IMR-90 (cell line): ENCODE measurements at regions not wholly inside any gene's neighbourhood (a gene's known extent, or its start where the extent isn't known, plus 50 kb on each side); places are given as distances from the start of the nearest gene placed in this dataset.

Source experiments
- ATAC-seq: fragments of 200-7000 bp; cut with Tn5 transposase; 2 replicates; pipeline ENCODE4 v1.9.1; 2020; ENCODE audit warnings: low read depth, mild to moderate bottlenecking, moderate library complexity
- BruUV-seq: library from RNA; stranded (reverse); fragments of 400-500 nt; replicated peaks from 2 replicates; lab custom pipeline; 2021; lab: Mats Ljungman, UMichigan
- CTCF ChIA-PET: fragments of 300-600 bp; formaldehyde crosslinking; extraction: SDS; loops from one replicate; lab custom pipeline; 2021; ENCODE audit warnings: antibody characterized with exemption; lab: Yijun Ruan, JAX
- POLR2A ChIA-PET: fragments of 300-600 bp; sonication (Branson Sonifier 250); formaldehyde crosslinking; loops from one replicate; lab custom pipeline; 2022; ENCODE audit warnings: antibody characterized with exemption; ENCODE audit not compliant: unreplicated experiment; lab: Charles Lee
- DNase-seq: peaks from one replicate; pipeline ENCODE4 v3.0.0; 2013
- H2AFZ ChIP-seq: replicated peaks from 2 replicates; pipeline ENCODE3; 2013; ENCODE audit warnings: low read length, mild to moderate bottlenecking; ENCODE audit not compliant: poor library complexity
- H2AK5ac ChIP-seq: 2 replicates; pipeline ENCODE4 v1.6.1; 2013; ENCODE audit warnings: low read depth, low read length, inconsistent platforms
- H2AK9ac ChIP-seq: replicated peaks from 2 replicates; pipeline ENCODE3; 2013; ENCODE audit warnings: mild to moderate bottlenecking, low read depth, low read length, moderate library complexity; ENCODE audit not compliant: poor library complexity
- H2BK120ac ChIP-seq: 2 replicates; pipeline ENCODE4 v1.6.1; 2013; ENCODE audit warnings: low read depth, low read length, inconsistent platforms
- H2BK15ac ChIP-seq: 3 replicates; pipeline ENCODE4 v1.6.1; 2013; ENCODE audit warnings: low read depth, low read length, inconsistent platforms
- H2BK20ac ChIP-seq: 2 replicates; pipeline ENCODE4 v1.6.1; 2013; ENCODE audit warnings: low read depth, mild to moderate bottlenecking, inconsistent platforms, low read length, moderate library complexity
- H2BK5ac ChIP-seq: 2 replicates; pipeline ENCODE4 v1.6.1; 2013; ENCODE audit warnings: mild to moderate bottlenecking, low read depth, low read length, inconsistent platforms; ENCODE audit not compliant: poor library complexity, severe bottlenecking
- H3K14ac ChIP-seq: replicated peaks from 2 replicates; pipeline ENCODE4 v1.6.1; 2013; ENCODE audit warnings: low read depth, low read length, inconsistent platforms
- H3K18ac ChIP-seq: 2 replicates; pipeline ENCODE4 v1.6.1; 2013; ENCODE audit warnings: low read depth, low read length, control low read depth
- H3K23ac ChIP-seq: 2 replicates; pipeline ENCODE4 v1.6.1; 2013; ENCODE audit warnings: low read depth, low read length, inconsistent platforms
- H3K27ac ChIP-seq: 2 replicates; pipeline ENCODE4 v1.5.1; 2013; ENCODE audit warnings: mild to moderate bottlenecking, control low read depth, low read length; ENCODE audit not compliant: insufficient read depth
- H3K27me3 ChIP-seq: 2 replicates; pipeline ENCODE4 v1.6.1; 2013; ENCODE audit warnings: low read length; ENCODE audit not compliant: control insufficient read depth, insufficient read depth
- H3K36me3 ChIP-seq: 2 replicates; pipeline ENCODE4 v1.6.1; 2013; ENCODE audit warnings: low read length, mixed read lengths; ENCODE audit not compliant: control insufficient read depth, insufficient read depth
- H3K4ac ChIP-seq: 2 replicates; pipeline ENCODE4 v1.6.1; 2013; ENCODE audit warnings: low read depth, low read length, inconsistent platforms
- H3K4me1 ChIP-seq: 2 replicates; pipeline ENCODE4 v1.6.1; 2013; ENCODE audit warnings: low read length, mixed read lengths; ENCODE audit not compliant: control insufficient read depth, insufficient read depth
- H3K4me2 ChIP-seq: 2 replicates; pipeline ENCODE4 v1.6.1; 2013; ENCODE audit warnings: low read depth, mild to moderate bottlenecking, control low read depth, low read length, moderate library complexity
- H3K4me3 ChIP-seq: 2 replicates; pipeline ENCODE4 v1.5.1; 2013; ENCODE audit warnings: low read depth, mild to moderate bottlenecking, control low read depth, low read length, moderate library complexity; ENCODE audit not compliant: insufficient read depth
- H3K56ac ChIP-seq: 2 replicates; pipeline ENCODE4 v1.6.1; 2013; ENCODE audit warnings: low read length, inconsistent platforms; ENCODE audit not compliant: insufficient read depth; ENCODE audit errors: extremely low read depth
- H3K79me1 ChIP-seq, 2 experiments: 2 replicates each; pipeline ENCODE4 v1.6.1; 2013; ENCODE audit warnings: low read length in 2 of 2, inconsistent platforms in 1 of 2, low read depth in 1 of 2
- H3K9ac ChIP-seq: 2 replicates; pipeline ENCODE4 v1.6.1; 2013; ENCODE audit warnings: low read depth, low read length, control low read depth
- H3K9me1 ChIP-seq: 2 replicates; pipeline ENCODE4 v1.6.1; 2013; ENCODE audit warnings: low read length, inconsistent platforms; ENCODE audit not compliant: insufficient read depth
- H3K9me3 ChIP-seq: 2 replicates; pipeline ENCODE4 v1.6.1; 2013; ENCODE audit warnings: low read length; ENCODE audit not compliant: control insufficient read depth, insufficient read depth
- H4K20me1 ChIP-seq: 2 replicates; pipeline ENCODE4 v1.6.1; 2013; ENCODE audit warnings: low read length, inconsistent platforms; ENCODE audit not compliant: insufficient read depth
- H4K5ac ChIP-seq: 2 replicates; pipeline ENCODE4 v1.6.1; 2013; ENCODE audit warnings: mild to moderate bottlenecking, low read depth, low read length, control low read depth
- H4K8ac ChIP-seq, 2 experiments: 2 replicates each; pipeline ENCODE4 v1.6.1; 2013; ENCODE audit warnings: low read depth in 2 of 2, low read length in 2 of 2, control low read depth in 1 of 2, inconsistent platforms in 1 of 2
- H4K91ac ChIP-seq: 2 replicates; pipeline ENCODE4 v1.6.1; 2013; ENCODE audit warnings: low read depth, low read length, inconsistent platforms; ENCODE audit not compliant: insufficient read depth
- BHLHE40 ChIP-seq: fragments of 150-350 bp; IDR thresholded peaks from 2 replicates; pipeline ENCODE4 v1.6.1; 2016; ENCODE audit warnings: mild to moderate bottlenecking, low read depth, low read length
- CEBPB ChIP-seq: IDR thresholded peaks from 2 replicates; pipeline ENCODE4 v1.6.1; 2012; ENCODE audit warnings: low read depth, low read length, improper control_type of control experiment
- CHD1 ChIP-seq: IDR thresholded peaks from 2 replicates; pipeline ENCODE4 v1.6.1; 2012; ENCODE audit warnings: low read depth, low read length, improper control_type of control experiment
- FOS ChIP-seq: fragments of 150-350 bp; IDR thresholded peaks from 2 replicates; pipeline ENCODE4 v1.6.1; 2016; ENCODE audit warnings: low read depth, low read length
- MAFK ChIP-seq: IDR thresholded peaks from 2 replicates; pipeline ENCODE4 v1.6.1; 2012; ENCODE audit warnings: low read depth, low read length, improper control_type of control experiment
- MAZ ChIP-seq: IDR thresholded peaks from 2 replicates; pipeline ENCODE4 v1.6.1; 2012; ENCODE audit warnings: low read depth, mild to moderate bottlenecking, low read length, improper control_type of control experiment, moderate library complexity, borderline replicate concordance
- MXI1 ChIP-seq: IDR thresholded peaks from 2 replicates; pipeline ENCODE4 v1.6.1; 2012; ENCODE audit warnings: low read depth, mild to moderate bottlenecking, low read length, moderate library complexity, borderline replicate concordance
- NFE2L2 ChIP-seq: fragments of 150-350 bp; IDR thresholded peaks from 2 replicates; pipeline ENCODE4 v1.6.1; 2016; ENCODE audit warnings: low read depth, mild to moderate bottlenecking, low read length
- POLR2A ChIP-seq: IDR thresholded peaks from 2 replicates; pipeline ENCODE4 v1.6.1; 2012; ENCODE audit warnings: mild to moderate bottlenecking, low read depth, low read length
- RAD21 ChIP-seq: IDR thresholded peaks from 2 replicates; pipeline ENCODE4 v1.6.1; 2012; ENCODE audit warnings: low read length, improper control_type of control experiment
- RCOR1 ChIP-seq: IDR thresholded peaks from 2 replicates; pipeline ENCODE4 v1.6.1; 2012; ENCODE audit warnings: mild to moderate bottlenecking, low read length, improper control_type of control experiment; ENCODE audit not compliant: insufficient replicate concordance
- RFX5 ChIP-seq: IDR thresholded peaks from 2 replicates; pipeline ENCODE4 v1.8.0; 2012; ENCODE audit warnings: low read depth, mild to moderate bottlenecking, low read length, moderate library complexity
- SMC3 ChIP-seq: fragments of 150-350 bp; IDR thresholded peaks from 2 replicates; pipeline ENCODE4 v1.6.1; 2016; ENCODE audit warnings: low read depth, mild to moderate bottlenecking, antibody characterized with exemption, low read length, moderate library complexity
- WGBS, 2 experiments: methylation state at CpG; one replicate each; pipeline versions ENCODE4 v1.1.5 to v1.1.7; 2013; ENCODE audit warnings: missing lambda C conversion rate in 2 of 2; ENCODE audit not compliant: insufficient read length in 1 of 2; ENCODE audit errors: extremely low coverage in 2 of 2; 5-methylcytosine and 5-hydroxymethylcytosine counted together
- dilution Hi-C: fragments of 300-500 bp; cut with HindIII; formaldehyde crosslinking; loops from one replicate; pipeline ENCODE4 v1.14.3; 2018; ENCODE audit warnings: low sequenced_read_pairs; ENCODE audit not compliant: unreplicated experiment
- in situ Hi-C: fragments of 300-500 bp; cut with MboI; formaldehyde crosslinking; loops from 3 replicates; pipeline ENCODE4 v1.14.3; 2019; ENCODE audit warnings: low sequenced_read_pairs, inconsistent platforms, mixed read lengths
- intact Hi-C: fragments of 100-400 bp; cut with micrococcal nuclease; formaldehyde crosslinking; loops from 2 replicates; pipeline ENCODE4 v1.10.0; 2022
- TF ChIP-seq, protein P1 (sequence below): fragments of 150-350 bp; IDR thresholded peaks from 2 replicates; pipeline ENCODE4 v1.6.1; 2017; ENCODE audit warnings: mild to moderate bottlenecking, antibody characterized with exemption, low read length, low read depth
- TF ChIP-seq, protein P2 (sequence below): conservative IDR thresholded peaks from 2 replicates; pipeline ENCODE4 v1.5.1; 2012; ENCODE audit warnings: mild to moderate bottlenecking, low read depth, low read length, improper control_type of control experiment
- TF ChIP-seq, protein P3 (sequence below): fragments of 150-350 bp; IDR thresholded peaks from 2 replicates; pipeline ENCODE4 v1.6.1; 2016; ENCODE audit warnings: low read depth, mild to moderate bottlenecking, low read length, moderate library complexity, borderline replicate concordance

GRCh38 chrX:135649561-135649960 lies 63.9 kb upstream of the CT45A1 start:
- no peaks in the 10 kb centered on the region for H3K4me1 ChIP-seq
- no peak overlapping the region for H4K5ac ChIP-seq
- ChIA-PET CTCF (no interaction called here), POLR2A (no interaction called here)
- H3K56ac ChIP-seq: no peak overlapping the region
- H3K4me3 ChIP-seq: no peak overlapping the region
- no peak overlapping the region for H2AK5ac ChIP-seq
- H3K27me3 ChIP-seq: no peaks in the 10 kb centered on the region; the same call in 1 of the 2 replicates
- no peak overlapping the region for H2BK5ac ChIP-seq
- H3K9me3 ChIP-seq: no peaks in the 10 kb centered on the region
- H3K4ac ChIP-seq: no peak overlapping the region
- H2BK20ac ChIP-seq: no peak overlapping the region
- H2BK15ac ChIP-seq: no peak overlapping the region
- no peak overlapping the region for H2BK120ac ChIP-seq
- intact Hi-C loops: no loop called here
- H3K36me3 ChIP-seq: no peaks in the 10 kb centered on the region
- no peak overlapping the region for H3K9ac ChIP-seq
- no CpG with 5 or more reads among the region's 4 CpGs for WGBS, 2 experiments
- no peak overlapping the region for H3K18ac ChIP-seq
- no peak for ATAC-seq
- no peak overlapping the region for H2AFZ ChIP-seq
- H4K91ac ChIP-seq: no peak overlapping the region
- H3K4me2 ChIP-seq: no peak overlapping the region
- no peaks in the 10 kb centered on the region for H4K20me1 ChIP-seq
- H2AK9ac ChIP-seq: no peak overlapping the region
- H3K79me1 ChIP-seq: no peaks in the 10 kb centered on the region
- TF ChIP-seq CHD1 (no peak), MAZ (no peak), MAFK (no peak), CEBPB (no peak), FOS (no peak), RFX5 (no peak), MXI1 (no peak), SMC3 (no peak), NFE2L2 (no peak), POLR2A (no peak), BHLHE40 (no peak), RCOR1 (no peak), RAD21 (no peak)
- TF ChIP-seq, protein P1, sequence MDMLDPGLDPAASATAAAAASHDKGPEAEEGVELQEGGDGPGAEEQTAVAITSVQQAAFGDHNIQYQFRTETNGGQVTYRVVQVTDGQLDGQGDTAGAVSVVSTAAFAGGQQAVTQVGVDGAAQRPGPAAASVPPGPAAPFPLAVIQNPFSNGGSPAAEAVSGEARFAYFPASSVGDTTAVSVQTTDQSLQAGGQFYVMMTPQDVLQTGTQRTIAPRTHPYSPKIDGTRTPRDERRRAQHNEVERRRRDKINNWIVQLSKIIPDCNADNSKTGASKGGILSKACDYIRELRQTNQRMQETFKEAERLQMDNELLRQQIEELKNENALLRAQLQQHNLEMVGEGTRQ: no peak
- TF ChIP-seq, protein P2, sequence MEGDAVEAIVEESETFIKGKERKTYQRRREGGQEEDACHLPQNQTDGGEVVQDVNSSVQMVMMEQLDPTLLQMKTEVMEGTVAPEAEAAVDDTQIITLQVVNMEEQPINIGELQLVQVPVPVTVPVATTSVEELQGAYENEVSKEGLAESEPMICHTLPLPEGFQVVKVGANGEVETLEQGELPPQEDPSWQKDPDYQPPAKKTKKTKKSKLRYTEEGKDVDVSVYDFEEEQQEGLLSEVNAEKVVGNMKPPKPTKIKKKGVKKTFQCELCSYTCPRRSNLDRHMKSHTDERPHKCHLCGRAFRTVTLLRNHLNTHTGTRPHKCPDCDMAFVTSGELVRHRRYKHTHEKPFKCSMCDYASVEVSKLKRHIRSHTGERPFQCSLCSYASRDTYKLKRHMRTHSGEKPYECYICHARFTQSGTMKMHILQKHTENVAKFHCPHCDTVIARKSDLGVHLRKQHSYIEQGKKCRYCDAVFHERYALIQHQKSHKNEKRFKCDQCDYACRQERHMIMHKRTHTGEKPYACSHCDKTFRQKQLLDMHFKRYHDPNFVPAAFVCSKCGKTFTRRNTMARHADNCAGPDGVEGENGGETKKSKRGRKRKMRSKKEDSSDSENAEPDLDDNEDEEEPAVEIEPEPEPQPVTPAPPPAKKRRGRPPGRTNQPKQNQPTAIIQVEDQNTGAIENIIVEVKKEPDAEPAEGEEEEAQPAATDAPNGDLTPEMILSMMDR: no peak
- TF ChIP-seq, protein P3, sequence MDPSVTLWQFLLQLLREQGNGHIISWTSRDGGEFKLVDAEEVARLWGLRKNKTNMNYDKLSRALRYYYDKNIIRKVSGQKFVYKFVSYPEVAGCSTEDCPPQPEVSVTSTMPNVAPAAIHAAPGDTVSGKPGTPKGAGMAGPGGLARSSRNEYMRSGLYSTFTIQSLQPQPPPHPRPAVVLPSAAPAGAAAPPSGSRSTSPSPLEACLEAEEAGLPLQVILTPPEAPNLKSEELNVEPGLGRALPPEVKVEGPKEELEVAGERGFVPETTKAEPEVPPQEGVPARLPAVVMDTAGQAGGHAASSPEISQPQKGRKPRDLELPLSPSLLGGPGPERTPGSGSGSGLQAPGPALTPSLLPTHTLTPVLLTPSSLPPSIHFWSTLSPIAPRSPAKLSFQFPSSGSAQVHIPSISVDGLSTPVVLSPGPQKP: no peak
- no peak overlapping the region for H3K27ac ChIP-seq
- in situ Hi-C loops: no loop called here
- H3K23ac ChIP-seq: no peak overlapping the region
- BruUV-seq: no TSS peak
- dilution Hi-C loops: no loop called here
- DNase-seq: no peak
- no peak overlapping the region for H4K8ac ChIP-seq
- no peak overlapping the region for H3K14ac ChIP-seq
- no peaks in the 10 kb centered on the region for H3K9me1 ChIP-seq
